ENCODE measurements at regions not wholly inside any gene's neighbourhood (a gene's known extent, or its start where the extent isn't known, plus 50 kb on each side); places are given as distances from the start of the nearest gene placed in this dataset.
"Not testable (repeated sequence)": the region's sequence is repeated elsewhere in the genome, so short reads cannot be mapped to it uniquely, and the experiment has no call there.

- no peak for TF ChIP-seq CTCF (IDR thresholded peaks at IDR 0.05)
- no peaks in the 10 kb centered on the region for H3K9me3 ChIP-seq
- DNase-seq (no peak), ATAC-seq (no peak)
- no peaks in the 10 kb centered on the region for H3K36me3 ChIP-seq (ENCODE audit: insufficient read depth in 1 of 2, low read depth in 1 of 2)
- no peaks in the 10 kb centered on the region for H3K27me3 ChIP-seq (ENCODE audit: insufficient read depth in 3 of 3, low read length in 2 of 3)
- intact Hi-C loops (cut with DNase I) = no loop called here
- H3K4me1 ChIP-seq = no peaks in the 10 kb centered on the region
- no peak overlapping the region for H3K4me3 ChIP-seq
- H3K27ac ChIP-seq = no peak overlapping the region
- WGBS, 3 donors = 73 to 76% (median 75%) methylated on average over 4 of the region's 4 CpGs
Measured at GRCh38 chr2:58407487-58407886, 166.4 kb upstream of the FANCL start.

- Histone ChIP-seq H3K27ac (no peak overlapping the region), H3K27me3 (ENCODE audit: insufficient read depth in 3 of 3, low read length in 2 of 3) (no peaks in the 10 kb centered on the region), H3K36me3 (ENCODE audit: insufficient read depth in 1 of 2, low read depth in 1 of 2) (no peaks in the 10 kb centered on the region), H3K4me3 (no peak overlapping the region), H3K4me1 (no peaks in the 10 kb centered on the region), H3K9me3 (no peaks in the 10 kb centered on the region)
- DNase-seq (no peak), ATAC-seq (no peak)
- TF ChIP-seq CTCF (IDR thresholded peaks at IDR 0.05) = no peak
- intact Hi-C loops (cut with DNase I) = no loop called here
- WGBS, 3 donors = 69 to 82% (median 81%) methylated on average over 1 of the region's 1 CpG
Measured at GRCh38 chr2:58405341-58405740, 164.2 kb upstream of the FANCL start.

GRCh38 chr2:58401936-58402335, 160.8 kb upstream of the FANCL start:
- H3K27me3 ChIP-seq (ENCODE audit: insufficient read depth in 3 of 3, low read length in 2 of 3) = no peaks in the 10 kb centered on the region
- no peak overlapping the region for H3K4me3 ChIP-seq
- 65 to 73% (median 71%) methylated on average over 2 of the region's 2 CpGs for WGBS, 3 donors
- no peak for DNase-seq
- no peak for ATAC-seq
- H3K9me3 ChIP-seq = no peaks in the 10 kb centered on the region
- TF ChIP-seq CTCF (IDR thresholded peaks at IDR 0.05) = no peak
- H3K4me1 ChIP-seq = no peaks in the 10 kb centered on the region
- H3K36me3 ChIP-seq (ENCODE audit: insufficient read depth in 1 of 2, low read depth in 1 of 2) = no peaks in the 10 kb centered on the region
- intact Hi-C loops (cut with DNase I) = no loop called here
- H3K27ac ChIP-seq = no peak overlapping the region

GRCh38 chr2:58398406-58398805, 157.3 kb upstream of the FANCL start:
- Histone ChIP-seq H3K27me3 (ENCODE audit: insufficient read depth in 3 of 3, low read length in 2 of 3) (no peaks in the 10 kb centered on the region), H3K4me3 (no peak overlapping the region), H3K27ac (no peak overlapping the region), H3K9me3 (no peaks in the 10 kb centered on the region), H3K4me1 (no peaks in the 10 kb centered on the region), H3K36me3 (ENCODE audit: insufficient read depth in 1 of 2, low read depth in 1 of 2) (no peaks in the 10 kb centered on the region)
- intact Hi-C loops (cut with DNase I) = no loop called here
- no peak for TF ChIP-seq CTCF (IDR thresholded peaks at IDR 0.05)
- no peak for ATAC-seq
- no peak for DNase-seq

GRCh38 chr2:58387701-58388100, 146.6 kb upstream of the FANCL start:
- TF ChIP-seq CTCF (IDR thresholded peaks at IDR 0.05) = no peak

GRCh38 chr2:58386904-58387303, 145.8 kb upstream of the FANCL start:
- H3K9me3 ChIP-seq; H3K27ac ChIP-seq; intact Hi-C loops (cut with DNase I); ATAC-seq; H3K4me3 ChIP-seq; H3K36me3 ChIP-seq (ENCODE audit: insufficient read depth in 1 of 2, low read depth in 1 of 2); H3K4me1 ChIP-seq; H3K27me3 ChIP-seq (ENCODE audit: insufficient read depth in 3 of 3, low read length in 2 of 3); DNase-seq: not testable (repeated sequence)
- WGBS, 3 donors = 70 to 87% (median 74%) methylated on average over 12 to 13 of the region's 14 CpGs

More at GRCh38 chr2:58387701-58388100, 146.6 kb upstream of the FANCL start:
- DNase-seq (no peak), ATAC-seq (no peak)
- Histone ChIP-seq H3K4me1 (no peaks in the 10 kb centered on the region), H3K27ac (no peak overlapping the region), H3K36me3 (ENCODE audit: insufficient read depth in 1 of 2, low read depth in 1 of 2) (no peaks in the 10 kb centered on the region), H3K4me3 (no peak overlapping the region), H3K9me3 (no peaks in the 10 kb centered on the region), H3K27me3 (ENCODE audit: insufficient read depth in 3 of 3, low read length in 2 of 3) (no peaks in the 10 kb centered on the region)
- WGBS, 3 donors = 97 to 98% (median 97%) methylated on average over 1 of the region's 1 CpG
- intact Hi-C loops (cut with DNase I) = no loop called here
